Tibial artery (tissue), 4 donors: ENCODE measurements at regions not wholly inside any gene's neighbourhood (a gene's known extent, or its start where the extent isn't known, plus 50 kb on each side); places are given as distances from the start of the nearest gene placed in this dataset.

Source experiments
- DNase-seq, 2 donors: peaks; one replicate each; pipeline ENCODE4 v3.0.0-alpha.2; 2019
- H3K27ac ChIP-seq, 2 donors: fragments of 200-600 bp; sonication (generic) in 1 of 2; 1 replicate in 1 of 2; 2 replicates in 1 of 2; pipeline ENCODE4 v1.5.1; 2018 to 2019; ENCODE audit warnings: mild to moderate bottlenecking in 1 of 2
- H3K27me3 ChIP-seq, 2 donors: fragments of 200-600 bp; sonication (generic) in 1 of 2; one replicate each; pipeline versions ENCODE4 v1.5.1 to v1.6.0; 2016 to 2019
- H3K36me3 ChIP-seq, 3 donors: fragments of 200-600 bp; sonication (generic) in 2 of 3; one replicate each; pipeline ENCODE4 v1.5.1; 2016 to 2019; ENCODE audit warnings: mild to moderate bottlenecking in 2 of 3
- H3K4me1 ChIP-seq, 4 donors: fragments of 200-600 bp; sonication (generic) in 2 of 4; 1 replicate in 3 of 4; 2 replicates in 1 of 4; pipeline ENCODE4 v1.5.1; 2016 to 2019
- H3K4me3 ChIP-seq, 2 donors: fragments of 200-600 bp; sonication (generic) in 1 of 2; 1 replicate in 1 of 2; 2 replicates in 1 of 2; pipeline ENCODE4 v1.5.1; 2018 to 2019; ENCODE audit warnings: mild to moderate bottlenecking in 2 of 2
- H3K9me3 ChIP-seq, 3 donors: fragments of 200-600 bp; sonication (generic) in 1 of 3; one replicate each; pipeline ENCODE4 v1.5.1; 2016 to 2019
- intact Hi-C: fragments of 100-400 bp; cut with DNase I; formaldehyde crosslinking; loops from one replicate; pipeline ENCODE4 v1.15.0; 2023; ENCODE audit warnings: low total_unique reads
- TF ChIP-seq, protein P1 (sequence below), 2 experiments: fragments of 200-600 bp in 1 of 2; fragments of 450-650 bp in 1 of 2; IDR thresholded peaks; one replicate each; pipeline ENCODE4 v1.5.1; 2017 to 2019; ENCODE audit warnings: antibody characterized with exemption in 2 of 2, mild to moderate bottlenecking in 1 of 2, moderate library complexity in 1 of 2

DNA sequence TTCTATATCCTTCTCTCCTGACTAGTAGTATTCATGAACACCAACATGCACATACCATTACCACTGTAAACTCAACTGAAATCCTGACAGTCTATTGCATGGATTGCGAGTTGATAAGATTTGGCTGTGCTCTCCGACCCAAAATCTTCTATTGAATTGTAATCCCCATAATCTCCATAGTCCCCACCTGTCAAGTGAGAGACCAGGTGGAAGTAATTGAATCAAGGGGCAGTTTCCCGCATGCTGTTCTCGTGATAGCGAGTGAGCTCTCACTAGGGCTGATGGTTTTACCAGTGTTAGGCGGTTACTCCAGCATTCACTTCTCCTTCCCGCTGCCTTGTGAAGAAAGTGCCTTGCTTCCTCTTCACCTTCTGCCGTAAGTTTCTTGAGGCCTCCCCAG, 261.8 kb downstream of the PHF14 start:
- intact Hi-C loops, result no loop called here
- DNase-seq, result no peak
- Histone ChIP-seq H3K4me3 (no peak overlapping the region), H3K36me3 (no peaks in the 10 kb centered on the region), H3K9me3 (no peaks in the 10 kb centered on the region), H3K4me1 (no peaks in the 10 kb centered on the region), H3K27me3 (no peaks in the 10 kb centered on the region), H3K27ac (no peak overlapping the region)
- TF ChIP-seq, protein P1, sequence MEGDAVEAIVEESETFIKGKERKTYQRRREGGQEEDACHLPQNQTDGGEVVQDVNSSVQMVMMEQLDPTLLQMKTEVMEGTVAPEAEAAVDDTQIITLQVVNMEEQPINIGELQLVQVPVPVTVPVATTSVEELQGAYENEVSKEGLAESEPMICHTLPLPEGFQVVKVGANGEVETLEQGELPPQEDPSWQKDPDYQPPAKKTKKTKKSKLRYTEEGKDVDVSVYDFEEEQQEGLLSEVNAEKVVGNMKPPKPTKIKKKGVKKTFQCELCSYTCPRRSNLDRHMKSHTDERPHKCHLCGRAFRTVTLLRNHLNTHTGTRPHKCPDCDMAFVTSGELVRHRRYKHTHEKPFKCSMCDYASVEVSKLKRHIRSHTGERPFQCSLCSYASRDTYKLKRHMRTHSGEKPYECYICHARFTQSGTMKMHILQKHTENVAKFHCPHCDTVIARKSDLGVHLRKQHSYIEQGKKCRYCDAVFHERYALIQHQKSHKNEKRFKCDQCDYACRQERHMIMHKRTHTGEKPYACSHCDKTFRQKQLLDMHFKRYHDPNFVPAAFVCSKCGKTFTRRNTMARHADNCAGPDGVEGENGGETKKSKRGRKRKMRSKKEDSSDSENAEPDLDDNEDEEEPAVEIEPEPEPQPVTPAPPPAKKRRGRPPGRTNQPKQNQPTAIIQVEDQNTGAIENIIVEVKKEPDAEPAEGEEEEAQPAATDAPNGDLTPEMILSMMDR (IDR thresholded peaks at IDR 0.05), result no peak

DNA sequence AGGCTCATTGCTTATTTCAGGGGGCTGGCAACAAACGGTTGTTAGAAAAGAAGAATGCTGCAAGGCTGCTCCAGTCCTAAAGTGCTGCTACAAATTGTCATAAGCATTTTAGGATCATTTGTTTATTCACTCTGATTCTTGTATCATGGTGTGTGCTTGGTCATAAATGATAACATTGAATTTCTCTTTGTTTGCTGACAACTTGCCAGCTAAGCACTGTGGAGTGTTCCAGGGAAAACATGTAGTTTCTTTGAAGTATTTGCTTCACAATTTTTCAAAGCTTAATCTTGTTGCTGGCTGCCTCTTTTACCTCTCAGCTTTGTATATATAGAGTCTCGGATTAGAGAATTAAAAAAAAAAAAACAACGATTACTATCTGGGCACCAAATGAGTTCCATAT, 263.0 kb downstream of the PHF14 start:
- no peak overlapping the region for H3K4me3 ChIP-seq
- no peaks in the 10 kb centered on the region for H3K36me3 ChIP-seq
- TF ChIP-seq, protein P1 (IDR thresholded peaks at IDR 0.05), result no peak
- no peaks in the 10 kb centered on the region for H3K9me3 ChIP-seq
- no peaks in the 10 kb centered on the region for H3K27me3 ChIP-seq
- intact Hi-C loops, result no loop called here
- DNase-seq, result no peak
- no peak overlapping the region for H3K27ac ChIP-seq
- no peaks in the 10 kb centered on the region for H3K4me1 ChIP-seq

DNA sequence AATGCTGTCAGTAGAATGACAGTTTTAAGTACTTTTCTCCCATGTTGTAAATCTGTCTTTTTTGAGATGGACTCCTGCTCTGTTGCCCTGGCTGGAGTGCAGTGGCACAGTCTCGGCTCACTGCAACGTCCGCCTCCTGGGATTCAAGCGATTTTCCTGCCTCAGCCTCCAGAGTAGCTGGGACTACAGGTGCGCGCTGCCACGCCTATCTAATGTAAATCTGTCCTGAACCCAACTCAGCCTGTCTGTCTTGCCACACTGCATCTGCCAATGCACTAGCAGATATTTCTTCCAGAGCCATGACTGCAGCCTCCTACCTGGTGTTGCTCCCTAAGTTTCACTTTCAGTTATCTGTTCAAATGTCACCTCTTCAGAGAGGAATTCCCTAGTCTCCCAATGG, 264.1 kb downstream of the PHF14 start:
- intact Hi-C loops, result no loop called here
- TF ChIP-seq, protein P1 (IDR thresholded peaks at IDR 0.05), result no peak
- no peaks in the 10 kb centered on the region for H3K9me3 ChIP-seq
- no peaks in the 10 kb centered on the region for H3K4me1 ChIP-seq
- no peaks in the 10 kb centered on the region for H3K36me3 ChIP-seq
- no peak overlapping the region for H3K4me3 ChIP-seq
- H3K27ac ChIP-seq, result no peak overlapping the region
- no peak for DNase-seq
- H3K27me3 ChIP-seq, result no peaks in the 10 kb centered on the region

- intact Hi-C loops, result no loop called here
These were observed 265.6 kb downstream of the PHF14 start for GRCh38 chr7:11239316-11239715.

DNA sequence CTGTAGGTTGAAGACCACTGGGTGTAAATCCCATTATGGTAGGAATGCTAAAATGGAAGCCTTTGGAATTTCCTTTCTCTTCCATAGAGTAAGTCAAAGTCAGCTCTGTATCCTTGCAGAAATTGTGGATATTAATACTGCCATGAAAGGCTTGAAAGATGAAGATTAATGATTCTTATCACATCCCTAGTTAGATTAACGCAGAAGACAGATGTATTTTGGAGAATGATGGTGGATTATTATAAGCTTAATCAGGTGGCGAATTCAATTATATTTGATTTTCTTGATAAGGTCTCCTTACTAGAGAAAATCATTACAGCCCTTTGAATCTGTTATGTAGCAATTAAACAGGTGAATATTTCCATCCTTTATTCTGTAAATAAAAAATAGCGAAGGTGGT, 270.1 kb downstream of the PHF14 start:
- Histone ChIP-seq H3K4me1 (no peaks in the 10 kb centered on the region), H3K27ac (no peak overlapping the region), H3K9me3 (no peaks in the 10 kb centered on the region), H3K36me3 (no peaks in the 10 kb centered on the region), H3K4me3 (no peak overlapping the region), H3K27me3 (no peaks in the 10 kb centered on the region)
- intact Hi-C loops, result no loop called here
- TF ChIP-seq, protein P1 (IDR thresholded peaks at IDR 0.05), result no peak
- DNase-seq, result no peak

More at GRCh38 chr7:11239316-11239715, 265.6 kb downstream of the PHF14 start:
- Histone ChIP-seq H3K36me3 (no peaks in the 10 kb centered on the region), H3K4me3 (no peak overlapping the region), H3K4me1 (no peaks in the 10 kb centered on the region), H3K27ac (no peak overlapping the region), H3K9me3 (no peaks in the 10 kb centered on the region), H3K27me3 (no peaks in the 10 kb centered on the region)
- TF ChIP-seq, protein P1 (IDR thresholded peaks at IDR 0.05), result no peak
- DNase-seq, result no peak

GRCh38 chr7:11244149-11244548, 270.5 kb downstream of the PHF14 start:
- intact Hi-C loops, result no loop called here
- Histone ChIP-seq H3K4me3 (no peak overlapping the region), H3K9me3 (no peaks in the 10 kb centered on the region), H3K4me1 (no peaks in the 10 kb centered on the region), H3K36me3 (no peaks in the 10 kb centered on the region), H3K27me3 (no peaks in the 10 kb centered on the region), H3K27ac (no peak overlapping the region)
- TF ChIP-seq, protein P1 (IDR thresholded peaks at IDR 0.05), result no peak
- DNase-seq, result no peak
